Umbilical cord (tissue), 1 donor: ENCODE measurements at regions not wholly inside any gene's neighbourhood (a gene's known extent, or its start where the extent isn't known, plus 50 kb on each side); places are given as distances from the start of the nearest gene placed in this dataset.
"Not testable (repeated sequence)": the region's sequence is repeated elsewhere in the genome, so short reads cannot be mapped to it uniquely, and the experiment has no call there.

Experiments used
- DNase-seq: peaks from one replicate; pipeline ENCODE4 v3.0.0-alpha.2; 2015; ENCODE audit warnings: low spot score

DNA sequence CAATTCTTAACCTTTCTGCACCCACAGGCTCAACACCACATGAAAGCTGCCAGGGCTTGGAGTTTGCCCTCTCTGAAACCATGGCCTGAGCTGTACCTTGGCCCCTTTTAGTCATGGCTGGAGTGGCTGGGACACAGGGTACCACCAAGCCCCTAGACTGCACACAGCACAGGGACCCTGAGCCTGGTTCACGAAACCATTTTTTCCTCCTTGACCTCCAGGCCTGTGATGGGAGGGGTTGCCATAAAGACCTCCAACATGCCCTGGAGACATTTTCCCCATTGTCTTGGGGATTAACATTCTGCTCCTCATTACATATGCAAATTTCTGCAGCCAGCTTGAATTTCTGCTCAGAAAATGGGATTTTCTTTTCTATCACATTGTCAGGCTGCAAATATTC lies 113.4 kb downstream of the XPNPEP1 start:
- not testable (repeated sequence) for DNase-seq

DNA sequence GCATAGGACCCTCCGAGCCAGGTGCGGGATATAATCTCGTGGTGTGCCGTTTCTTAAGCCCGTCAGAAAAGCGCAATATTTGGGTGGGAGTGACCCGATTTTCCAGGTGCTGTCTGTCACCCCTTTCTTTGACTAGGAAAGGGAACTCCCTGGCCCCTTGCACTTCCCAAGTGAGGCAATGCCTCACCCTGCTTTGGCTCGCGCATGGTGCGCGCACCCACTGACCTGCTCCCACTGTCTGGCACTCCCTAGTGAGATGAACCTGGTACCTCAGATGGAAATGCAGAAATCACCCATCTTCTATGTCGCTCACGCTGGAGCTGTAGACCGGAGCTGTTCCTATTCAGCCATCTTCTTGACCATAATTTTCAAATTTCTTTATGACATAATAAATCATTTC lies 122.1 kb downstream of the XPNPEP1 start:
- not testable (repeated sequence) for DNase-seq

DNA sequence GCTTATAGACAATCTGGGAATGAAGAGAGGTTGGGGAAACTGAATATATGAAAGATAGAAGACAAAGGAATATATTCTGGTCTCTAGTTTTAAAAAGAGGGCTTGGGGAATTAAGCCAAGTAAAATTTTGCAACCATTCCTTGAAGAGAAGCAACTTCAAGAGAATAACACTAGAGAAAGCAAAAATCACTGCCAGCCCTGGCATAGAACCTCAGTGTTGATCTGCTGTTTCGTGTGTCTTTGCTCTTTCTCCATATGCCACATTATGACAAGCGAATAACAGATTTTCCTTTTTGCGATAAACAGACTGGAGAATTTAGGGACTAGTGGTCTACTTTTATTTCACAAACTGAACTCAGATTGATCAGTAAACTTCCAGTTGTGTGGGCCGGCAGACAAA lies 132.7 kb downstream of the XPNPEP1 start:
- no peak for DNase-seq

DNA sequence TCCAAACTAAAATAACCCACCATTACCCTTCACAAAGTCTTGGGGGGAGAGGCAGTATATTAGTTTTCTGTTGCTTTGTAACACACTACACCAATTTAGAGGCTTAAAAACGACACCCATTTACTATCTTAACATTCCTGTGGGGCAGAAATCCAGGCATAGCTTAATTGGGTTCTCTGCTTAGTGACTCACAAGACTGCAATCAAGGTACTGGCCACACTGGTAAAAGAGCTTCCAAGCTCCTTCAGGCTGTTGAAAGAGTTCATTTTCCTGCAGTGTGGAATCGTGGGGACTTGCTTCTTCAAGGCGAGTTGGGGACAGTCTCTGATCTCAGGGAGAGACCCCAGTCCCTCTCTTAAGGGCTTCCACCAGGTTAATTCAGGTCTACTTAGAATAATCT lies 139.1 kb downstream of the XPNPEP1 start:
- no peak for DNase-seq

DNA sequence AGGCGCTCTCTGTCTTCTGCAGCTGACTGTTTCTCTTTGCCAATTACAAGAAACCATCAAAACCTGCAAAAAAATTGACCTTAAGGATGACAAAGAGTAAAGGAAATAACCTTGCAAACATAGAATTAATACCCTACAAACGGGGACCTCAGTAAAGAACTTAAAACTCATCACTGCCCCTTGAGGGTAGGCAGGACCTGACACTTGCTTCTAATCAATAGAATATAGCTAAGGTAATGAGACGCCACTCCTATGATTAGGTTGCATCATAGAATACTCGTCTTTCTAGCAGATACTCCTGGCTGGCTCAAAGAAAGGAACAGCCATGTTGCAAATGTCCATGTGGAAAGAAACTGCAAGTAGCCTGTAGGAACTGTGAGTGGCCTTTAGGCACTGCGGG lies 140.0 kb downstream of the XPNPEP1 start:
- no peak for DNase-seq

DNA sequence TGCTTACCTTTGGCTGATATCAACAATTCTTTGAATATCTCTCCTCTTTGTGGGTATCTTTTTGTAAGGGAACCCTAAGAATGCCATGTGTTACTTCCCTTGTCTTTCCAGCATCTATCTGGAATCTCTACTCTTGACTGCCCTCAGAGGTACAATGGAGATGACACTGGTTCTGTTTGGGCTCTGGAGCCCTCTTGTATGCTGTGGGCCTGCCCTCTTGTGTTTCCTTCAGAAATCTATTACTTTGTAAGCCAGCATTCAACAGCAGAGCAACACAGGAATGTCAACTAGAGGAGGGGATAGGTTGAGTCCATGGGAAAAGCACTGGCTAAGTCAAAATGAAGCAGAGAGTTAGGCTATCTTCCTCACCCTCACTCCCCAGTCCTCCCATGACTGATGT lies 142.3 kb downstream of the XPNPEP1 start:
- no peak for DNase-seq

DNA sequence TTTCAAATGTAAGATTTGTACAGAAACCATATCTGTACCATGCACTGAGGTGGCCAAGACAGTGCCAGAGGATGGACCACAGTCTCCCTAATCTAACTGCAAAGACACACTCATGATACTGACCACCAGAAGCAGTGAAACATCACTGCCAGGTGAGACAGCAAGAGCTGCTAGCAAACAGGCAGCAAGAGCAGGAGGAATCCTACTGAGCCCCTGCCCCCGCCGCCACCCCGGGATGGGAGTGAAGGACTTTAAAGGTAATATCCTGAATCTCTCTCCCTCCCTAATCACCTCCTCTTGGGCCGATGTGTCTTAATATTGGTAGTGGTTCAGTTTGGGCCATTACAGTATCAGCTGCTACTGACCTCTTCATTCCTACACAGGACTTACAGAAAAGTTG lies 144.3 kb downstream of the XPNPEP1 start:
- no peak for DNase-seq

DNA sequence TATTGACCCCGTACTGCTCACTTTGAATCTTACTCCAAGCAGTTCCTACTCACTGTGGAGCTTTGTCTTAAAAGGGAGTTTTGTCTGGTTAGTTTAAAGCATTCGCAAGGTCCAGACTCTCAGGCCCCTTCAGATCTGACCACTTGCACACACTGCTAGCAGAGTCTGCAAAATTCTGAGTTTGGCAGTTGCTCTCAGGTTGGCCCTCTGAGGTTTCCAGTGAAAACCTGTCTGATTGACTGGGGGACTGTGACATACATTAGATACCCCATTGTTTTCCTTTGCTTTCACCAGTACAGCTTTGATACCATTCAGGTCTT lies 149.2 kb downstream of the XPNPEP1 start:
- DNase-seq = no peak

DNA sequence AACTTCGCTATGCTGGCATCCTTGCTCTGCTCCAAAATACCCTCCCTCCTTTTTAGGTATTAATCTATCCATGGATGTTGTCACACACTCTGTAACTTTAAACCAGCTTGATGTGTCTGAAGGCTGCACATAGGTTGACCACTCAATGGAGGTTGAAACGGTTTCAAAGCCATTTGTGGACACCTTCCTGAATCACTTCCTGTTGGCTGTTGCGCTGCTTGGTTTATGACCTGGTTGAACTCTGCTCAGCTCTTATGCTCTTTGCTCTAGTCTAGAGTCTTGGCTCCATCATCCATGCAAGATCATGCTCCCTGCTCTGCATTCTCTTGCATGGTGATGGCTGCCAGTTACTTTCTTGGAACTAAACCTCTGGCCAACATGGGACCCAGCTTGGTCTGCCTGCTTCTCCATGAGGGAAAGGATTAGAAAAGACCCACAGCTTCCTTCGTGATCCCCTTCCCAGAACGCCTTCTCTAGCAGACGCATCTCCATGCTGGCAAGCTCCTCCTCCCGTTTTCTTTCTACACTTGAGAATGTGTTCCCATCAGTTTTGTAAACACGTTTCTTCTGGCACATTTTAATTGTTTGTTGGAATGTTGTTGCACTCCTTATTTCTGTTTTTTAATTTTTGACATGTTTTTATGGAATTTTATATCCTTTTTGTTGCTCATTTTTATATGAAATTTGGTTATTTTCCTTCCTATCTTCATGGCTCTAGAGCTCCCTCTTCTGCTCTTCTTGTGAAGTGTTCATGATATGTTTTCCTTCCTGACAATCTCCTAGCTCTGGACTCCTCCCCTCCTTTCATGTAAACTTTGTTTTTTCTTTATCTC lies 149.8 kb downstream of the XPNPEP1 start:
- DNase-seq = peak; percentile 54

DNA sequence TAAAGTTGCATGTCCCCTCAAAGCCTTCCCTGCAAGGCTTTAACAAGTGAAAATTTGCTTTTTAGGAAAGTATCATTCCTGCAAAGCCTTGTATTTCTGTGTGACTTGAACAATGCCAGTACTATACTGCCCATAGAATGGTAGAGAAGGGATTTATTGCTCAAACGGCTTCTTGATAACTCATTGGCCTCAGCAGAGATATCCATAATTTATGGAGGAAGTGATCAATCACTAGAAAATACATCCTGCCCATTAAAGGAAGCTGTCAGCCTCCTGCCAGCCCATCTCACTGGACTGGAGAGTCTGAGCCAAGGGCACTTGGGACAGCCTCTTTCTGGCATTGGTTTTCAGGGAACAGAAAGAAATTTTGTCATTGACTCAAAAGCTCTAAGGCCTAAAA lies 152.6 kb downstream of the XPNPEP1 start:
- DNase-seq = no peak

DNA sequence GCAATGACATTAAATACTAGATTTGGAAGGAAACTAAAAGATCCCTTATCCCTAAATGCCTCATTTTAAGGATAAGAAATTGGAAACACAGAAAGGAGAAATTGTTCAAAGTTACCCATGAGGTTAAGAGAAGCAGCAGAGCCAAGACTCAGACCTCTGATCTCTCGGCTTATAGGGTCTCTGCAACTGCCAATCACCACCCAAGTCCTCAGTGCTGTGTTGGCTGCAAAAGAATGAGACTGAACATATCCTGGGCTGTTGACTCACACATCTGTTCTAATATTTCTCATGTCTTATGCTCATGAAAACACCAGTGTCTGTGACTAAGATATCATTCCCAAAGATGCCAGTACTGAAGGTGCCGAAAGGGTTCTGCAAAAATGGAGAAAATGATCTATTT lies 153.3 kb downstream of the XPNPEP1 start:
- DNase-seq = peak; percentile 82

DNA sequence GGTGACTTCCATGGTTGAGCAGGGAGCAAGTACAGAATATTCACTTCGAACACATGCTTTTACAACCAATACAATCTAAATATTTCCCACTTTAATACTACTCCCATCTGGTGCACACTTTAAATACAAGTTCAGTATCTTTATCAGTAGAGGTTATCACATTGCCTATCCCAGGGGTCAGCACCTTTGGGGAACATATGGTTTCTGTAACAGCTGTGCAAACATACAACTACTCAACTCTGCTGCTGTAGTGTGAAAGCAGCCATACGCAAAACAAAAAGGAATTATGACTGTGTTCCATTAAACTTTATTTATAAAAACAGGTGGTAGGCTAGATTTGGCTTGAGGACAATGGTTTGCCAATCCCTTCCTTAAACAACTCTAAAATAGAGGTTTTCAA lies 157.5 kb downstream of the XPNPEP1 start:
- no peak for DNase-seq

DNA sequence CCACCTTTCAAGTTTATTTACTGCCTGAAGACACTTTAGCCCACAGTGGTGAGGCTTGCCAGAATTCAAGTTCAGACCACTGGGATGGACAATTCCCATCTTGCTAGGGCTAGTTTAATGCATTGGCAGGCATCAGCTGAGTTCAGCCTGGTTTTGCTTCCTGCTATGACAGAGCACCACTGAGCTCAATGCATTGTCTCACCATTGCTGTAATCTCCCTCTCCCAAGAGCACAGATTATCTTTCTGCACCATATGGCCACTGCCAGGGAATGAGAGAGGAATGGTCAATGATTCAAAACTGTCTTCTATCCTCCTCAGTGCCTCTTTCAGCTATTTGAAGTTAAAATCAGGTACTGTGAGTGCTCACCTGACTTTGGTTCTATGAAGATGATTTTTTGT lies 160.8 kb downstream of the XPNPEP1 start:
- DNase-seq = no peak

DNA sequence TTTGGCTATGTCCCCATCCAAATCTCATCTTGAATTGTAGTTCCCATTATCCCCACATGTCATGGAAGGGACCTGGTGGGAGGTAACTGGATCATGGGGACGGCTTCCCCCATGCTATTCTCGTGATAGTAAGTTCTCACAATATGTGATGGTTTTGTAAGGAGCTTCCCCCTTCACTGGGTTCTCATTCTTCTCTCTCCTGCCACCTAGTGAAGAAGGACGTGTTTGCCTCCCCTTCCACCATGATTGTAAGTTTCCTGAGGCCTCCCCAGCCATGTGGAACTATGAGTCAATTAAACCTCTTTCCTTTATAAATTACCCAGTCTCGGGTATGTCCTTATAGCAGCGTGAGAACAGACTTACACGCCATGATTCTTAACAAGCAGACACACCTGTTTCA lies 165.6 kb downstream of the XPNPEP1 start:
- DNase-seq = not testable (repeated sequence)

DNA sequence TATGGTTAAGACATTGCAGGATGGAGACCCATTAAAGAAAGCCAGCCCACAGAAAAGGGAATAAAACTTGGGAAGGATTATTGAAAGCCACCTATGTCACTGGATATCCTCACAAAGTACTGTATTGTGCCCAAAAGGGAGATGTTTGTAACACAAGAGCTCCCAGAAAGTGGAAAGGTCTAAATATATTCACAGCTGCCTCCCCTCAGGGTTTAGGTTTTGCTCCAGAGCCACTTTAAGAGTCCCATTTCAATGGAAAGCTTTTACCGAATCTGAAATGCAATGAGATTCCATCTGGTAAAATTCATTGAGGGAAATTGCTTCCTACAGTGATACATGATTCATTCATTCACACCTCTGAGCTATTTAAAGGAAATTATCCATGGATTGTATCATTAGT lies 176.4 kb downstream of the XPNPEP1 start:
- DNase-seq = no peak

DNA sequence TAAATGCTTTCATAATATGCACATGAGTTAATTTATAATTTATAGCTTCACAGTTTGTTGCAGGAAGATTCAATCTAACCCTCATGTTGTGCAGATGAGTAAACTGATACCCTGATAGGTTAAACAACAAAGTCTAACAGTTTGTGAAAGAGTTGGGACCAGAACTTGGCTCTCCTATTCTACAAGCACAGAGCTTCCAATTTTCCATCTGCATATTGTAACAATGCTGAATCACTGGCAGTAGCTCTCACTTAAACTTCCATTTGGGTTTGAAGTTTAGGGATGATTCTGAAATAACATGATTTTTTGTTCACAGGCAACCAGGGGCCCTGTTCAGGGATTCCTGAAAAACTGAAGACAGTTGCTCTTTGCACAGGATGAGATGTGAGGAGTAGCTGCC lies 179.3 kb downstream of the XPNPEP1 start:
- DNase-seq = peak; percentile 57

DNA sequence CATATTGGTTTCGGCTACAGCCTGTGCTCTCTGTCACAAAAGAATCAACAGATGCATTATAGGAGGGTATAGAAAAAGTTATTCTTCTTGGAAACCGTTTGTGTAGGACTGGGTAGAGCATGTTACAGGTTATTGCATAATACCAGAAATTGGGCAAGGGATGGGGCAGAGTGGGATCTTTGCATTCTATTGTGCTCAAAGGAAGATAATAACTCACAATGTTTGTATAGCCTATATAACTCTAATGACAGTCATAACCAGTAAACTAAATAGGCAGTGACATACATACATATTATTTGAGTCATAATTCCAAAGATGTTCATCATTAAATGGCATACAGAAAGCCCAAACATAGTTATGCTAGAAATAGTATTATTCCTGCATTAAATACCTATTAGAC lies 179.7 kb downstream of the XPNPEP1 start:
- no peak for DNase-seq

DNA sequence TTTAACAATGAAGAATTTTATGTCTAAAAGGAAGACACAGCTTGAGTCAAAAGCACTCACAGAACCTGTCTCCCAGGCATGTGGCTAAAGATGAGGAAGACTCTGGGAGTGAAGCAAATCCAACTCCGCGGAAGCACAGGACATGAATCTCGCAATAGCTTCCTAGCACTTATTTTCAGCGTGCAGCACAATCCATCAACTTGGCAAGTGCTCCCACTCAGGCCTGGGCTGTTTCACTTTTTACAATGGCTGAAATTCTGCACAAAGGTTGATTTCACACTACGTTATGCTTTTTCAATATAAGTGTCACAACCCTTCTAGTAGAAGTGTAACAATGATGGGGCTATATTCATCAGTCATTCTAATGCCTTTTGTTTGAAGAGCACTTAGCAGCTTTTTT lies 180.2 kb downstream of the XPNPEP1 start:
- no peak for DNase-seq

DNA sequence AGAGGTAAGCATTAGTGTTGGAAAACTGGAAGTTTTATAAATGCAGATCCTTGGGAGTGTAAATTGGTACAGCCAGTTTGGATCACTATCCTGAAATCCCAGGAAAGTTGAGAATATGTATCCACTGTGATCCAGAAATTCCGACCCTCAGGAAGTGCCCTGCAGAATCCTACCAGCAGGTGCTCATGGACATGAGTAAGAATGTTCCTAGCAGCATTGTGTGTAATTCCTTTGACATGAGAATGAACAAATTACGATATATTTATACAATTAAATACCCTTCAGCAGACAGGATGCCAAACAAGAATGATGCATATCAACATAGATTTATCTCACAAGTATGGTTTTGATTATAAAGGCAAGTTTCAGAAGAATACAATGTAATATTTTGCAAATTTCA lies 181.6 kb downstream of the XPNPEP1 start:
- no peak for DNase-seq

DNA sequence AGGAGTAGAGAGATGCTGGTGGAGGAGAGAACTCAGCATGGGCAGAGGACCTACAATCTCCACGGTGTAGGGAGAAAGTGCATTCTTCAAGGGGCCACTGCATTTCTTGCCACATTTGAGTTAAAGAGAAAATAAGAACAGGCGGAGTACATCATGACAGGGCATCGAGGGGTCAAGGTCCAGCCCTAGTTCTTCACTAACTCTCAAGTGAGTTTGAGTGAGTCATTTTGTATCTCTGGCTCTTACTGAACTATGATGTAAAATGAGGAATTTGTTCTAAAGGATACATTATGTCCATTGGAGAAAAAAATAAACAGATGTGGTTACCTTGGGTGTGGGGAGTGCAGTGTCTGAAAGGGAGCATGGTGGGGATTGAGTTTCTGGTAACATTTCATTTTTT lies 182.9 kb downstream of the XPNPEP1 start:
- peak; percentile 13 for DNase-seq

DNA sequence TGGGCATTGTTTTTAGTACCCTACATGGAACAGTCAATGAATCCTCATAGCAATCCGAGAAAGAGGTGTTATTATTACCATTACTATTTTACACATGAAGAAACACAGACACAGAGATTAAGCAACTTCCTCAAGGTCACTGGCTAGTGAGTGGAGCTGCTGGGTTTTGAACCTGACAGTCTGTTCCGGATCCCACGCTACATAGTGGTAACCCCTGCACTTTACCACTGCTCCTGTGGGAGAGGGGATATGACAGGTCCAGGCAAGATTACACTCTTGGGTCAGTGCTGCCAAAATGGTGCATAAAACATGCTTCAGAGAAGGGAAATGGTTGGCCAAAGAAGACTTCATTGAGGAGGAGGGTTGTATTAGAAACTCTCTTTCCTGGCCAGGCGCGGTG lies 185.7 kb downstream of the XPNPEP1 start:
- no peak for DNase-seq

DNA sequence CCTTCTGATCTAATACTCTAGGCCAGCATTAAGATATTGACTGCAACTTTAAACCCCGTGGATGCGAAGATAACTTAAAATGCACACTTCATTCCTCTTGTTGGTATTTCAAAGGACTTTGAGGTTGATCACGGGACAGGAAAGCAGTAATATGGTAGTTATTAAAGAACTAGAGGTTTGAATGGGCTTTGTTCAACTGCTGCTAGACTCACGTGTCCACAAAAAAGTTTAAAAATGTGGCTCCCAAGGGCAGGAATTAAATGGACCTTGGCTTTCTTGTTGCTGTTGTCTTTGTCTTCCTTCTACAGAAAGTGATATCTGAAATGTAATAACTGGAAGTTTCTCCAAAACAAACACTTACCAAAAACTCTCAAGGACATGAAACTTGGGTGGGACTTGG lies 186.3 kb downstream of the XPNPEP1 start:
- no peak for DNase-seq

DNA sequence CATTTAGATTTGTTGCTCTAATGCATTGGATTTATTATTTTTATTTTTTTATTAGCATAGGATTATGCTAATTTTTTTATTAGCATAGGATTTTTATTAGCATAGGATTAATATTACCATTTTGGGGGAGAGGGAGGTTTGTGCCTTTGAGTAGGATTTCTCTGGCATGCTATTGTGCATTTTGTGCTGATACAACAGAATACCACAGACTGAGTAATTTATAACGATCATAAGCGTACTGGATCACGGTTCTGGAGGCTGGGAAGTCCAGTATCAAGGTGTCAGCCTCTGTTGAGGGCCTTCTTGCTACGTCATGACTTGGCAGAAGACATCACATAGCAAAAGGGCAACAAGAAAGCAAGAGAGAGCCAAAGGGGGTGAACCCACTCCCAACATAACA lies 187.5 kb downstream of the XPNPEP1 start:
- DNase-seq = no peak
